NCI-H2196 (cell line): ENCODE measurements at regions not wholly inside any gene's neighbourhood (a gene's known extent, or its start where the extent isn't known, plus 50 kb on each side); places are given as distances from the start of the nearest gene placed in this dataset.
"Not testable (repeated sequence)": the region's sequence is repeated elsewhere in the genome, so short reads cannot be mapped to it uniquely, and the experiment has no call there.

Experiments
- DNase-seq: peaks from one replicate; lab custom pipeline; 2025; ENCODE audit not compliant: unreplicated experiment; lab: John Stamatoyannopoulos, UW

- DNase-seq = no peak
These were observed 222.6 kb upstream of the PCDH18 start for GRCh38 chr4:137754652-137755471.

- DNase-seq = peak; percentile 0
These were observed 217.2 kb upstream of the PCDH18 start for GRCh38 chr4:137749466-137749865.

GRCh38 chr4:137748616-137749015 is 216.3 kb upstream of the PCDH18 start:
- no peak for DNase-seq

GRCh38 chr4:137740141-137740540 is 207.8 kb upstream of the PCDH18 start:
- no peak for DNase-seq

GRCh38 chr4:137739391-137739790 is 207.1 kb upstream of the PCDH18 start:
- DNase-seq = no peak

GRCh38 chr4:137738375-137738990 is 206.2 kb upstream of the PCDH18 start:
- no peak for DNase-seq

GRCh38 chr4:137735561-137736104 is 203.3 kb upstream of the PCDH18 start:
- DNase-seq = no peak

GRCh38 chr4:137733174-137734141 is 201.2 kb upstream of the PCDH18 start:
- not testable (repeated sequence) for DNase-seq

- no peak for DNase-seq
These were observed 190.6 kb upstream of the PCDH18 start for GRCh38 chr4:137722910-137723309.

- DNase-seq = no peak
These were observed 179.2 kb upstream of the PCDH18 start for GRCh38 chr4:137711502-137711901.

- DNase-seq = no peak
These were observed 175.3 kb upstream of the PCDH18 start for GRCh38 chr4:137707626-137708025.

GRCh38 chr4:137707102-137707620 is 174.9 kb upstream of the PCDH18 start:
- no peak for DNase-seq

- no peak for DNase-seq
These were observed 173.0 kb upstream of the PCDH18 start for GRCh38 chr4:137705171-137705783.

- DNase-seq = peak; percentile 7
These were observed 170.9 kb upstream of the PCDH18 start for GRCh38 chr4:137703195-137703594.

- no peak for DNase-seq
These were observed 170.2 kb upstream of the PCDH18 start for GRCh38 chr4:137702512-137702911.

GRCh38 chr4:137701401-137701800 is 169.1 kb upstream of the PCDH18 start:
- no peak for DNase-seq

GRCh38 chr4:137700751-137701150 is 168.5 kb upstream of the PCDH18 start:
- DNase-seq = no peak

GRCh38 chr4:137700072-137700471 is 167.8 kb upstream of the PCDH18 start:
- DNase-seq = no peak

GRCh38 chr4:137694138-137694537 is 161.8 kb upstream of the PCDH18 start:
- no peak for DNase-seq

GRCh38 chr4:137693641-137694040 is 161.3 kb upstream of the PCDH18 start:
- DNase-seq = no peak
